AG04450 (cell line): ENCODE measurements at regions not wholly inside any gene's neighbourhood (a gene's known extent, or its start where the extent isn't known, plus 50 kb on each side); places are given as distances from the start of the nearest gene placed in this dataset.

ENCODE experiments used
- CTCF ChIA-PET: fragments of 300-600, 350-600 bp; formaldehyde crosslinking; extraction: SDS; loops from one replicate; lab custom pipeline; 2022; ENCODE audit warnings: antibody characterized with exemption, inconsistent platforms; lab: Charles Lee
- POLR2A ChIA-PET: fragments of 350-600 bp; formaldehyde crosslinking; extraction: SDS; loops from one replicate; lab custom pipeline; 2021; ENCODE audit warnings: antibody characterized with exemption, inconsistent platforms; lab: Yijun Ruan, JAX
- DNase-seq: peaks from one replicate; pipeline ENCODE4 v3.0.0-alpha.2; 2011; ENCODE audit warnings: low read depth, low spot score
- H3K27ac ChIP-seq: one replicate; pipeline ENCODE4 v1.5.1; 2012; ENCODE audit warnings: low read depth, low read length, control low read depth
- H3K27me3 ChIP-seq: one replicate; pipeline ENCODE4 v1.6.0; 2012; ENCODE audit warnings: low read length; ENCODE audit not compliant: control insufficient read depth, insufficient read depth
- H3K4me3 ChIP-seq: 2 replicates; pipeline ENCODE4 v1.5.1; 2011; ENCODE audit warnings: mild to moderate bottlenecking, low read depth, low read length, control low read depth
- H3K9me3 ChIP-seq: 2 replicates; pipeline ENCODE4 v1.5.1; 2012; ENCODE audit warnings: low read length; ENCODE audit not compliant: control insufficient read depth, insufficient read depth
- CTCF ChIP-seq: IDR thresholded peaks from 2 replicates; pipeline ENCODE4 v1.5.1; 2011; ENCODE audit warnings: low read depth, low read length, control low read depth, inconsistent platforms

GRCh38 chr10:6770846-6771245, 190.8 kb upstream of the PRKCQ start:
- CTCF ChIA-PET: interaction anchor here (1.0 to 2.3 kb wide), 2 partner anchors 16 to 92 kb away, joined by 3 to 6 read pairs; no protein-coding TSS in a partner anchor

GRCh38 chr10:6769704-6770417, 189.8 kb upstream of the PRKCQ start:
- no peak for DNase-seq
- peaks cover 2% of the 10 kb centered on the region; the same call in 1 of the 2 replicates for H3K9me3 ChIP-seq
- no peak overlapping the region for H3K27ac ChIP-seq
- no peak for TF ChIP-seq CTCF
- no peak overlapping the region for H3K4me3 ChIP-seq
- ChIA-PET CTCF (no interaction called here), POLR2A (no interaction called here)
- H3K27me3 ChIP-seq: no peaks in the 10 kb centered on the region

More at GRCh38 chr10:6770846-6771245, 190.8 kb upstream of the PRKCQ start:
- Histone ChIP-seq H3K27ac (peak overlapping the region; percentile 49), H3K4me3 (no peak overlapping the region), H3K27me3 (no peaks in the 10 kb centered on the region), H3K9me3 (peaks cover 2% of the 10 kb centered on the region; the same call in 1 of the 2 replicates)
- DNase-seq: no peak
- POLR2A ChIA-PET: no interaction called here
- no peak for TF ChIP-seq CTCF

- no peak for DNase-seq
- CTCF ChIA-PET: no interaction called here
- Histone ChIP-seq H3K27ac (peak overlapping the region; percentile 33), H3K4me3 (no peak overlapping the region), H3K9me3 (peaks cover 5% of the 10 kb centered on the region; the same call in 1 of the 2 replicates), H3K27me3 (no peaks in the 10 kb centered on the region)
- TF ChIP-seq CTCF: no peak
- POLR2A ChIA-PET: no interaction called here
Observed at GRCh38 chr10:6766131-6766801, 186.2 kb upstream of the PRKCQ start.

GRCh38 chr10:6763423-6763822, 183.3 kb upstream of the PRKCQ start:
- no peak for TF ChIP-seq CTCF
- H3K27me3 ChIP-seq: no peaks in the 10 kb centered on the region
- H3K4me3 ChIP-seq: no peak overlapping the region
- no peak overlapping the region for H3K27ac ChIP-seq
- peaks cover 8% of the 10 kb centered on the region; the same call in 1 of the 2 replicates for H3K9me3 ChIP-seq
- no peak for DNase-seq
- ChIA-PET POLR2A (no interaction called here), CTCF (no interaction called here)

GRCh38 chr10:6763001-6763400, 182.9 kb upstream of the PRKCQ start:
- no peak for TF ChIP-seq CTCF
- Histone ChIP-seq H3K4me3 (no peak overlapping the region), H3K27ac (no peak overlapping the region), H3K9me3 (peaks cover 8% of the 10 kb centered on the region; the same call in 1 of the 2 replicates), H3K27me3 (no peaks in the 10 kb centered on the region)
- POLR2A ChIA-PET: no interaction called here
- CTCF ChIA-PET: no interaction called here
- no peak for DNase-seq
